Stomach (tissue), 4 donors: ENCODE measurements at regions not wholly inside any gene's neighbourhood (a gene's known extent, or its start where the extent isn't known, plus 50 kb on each side); places are given as distances from the start of the nearest gene placed in this dataset.

Source experiments
- CTCF ChIP-seq, 7 experiments: fragments of 450-650 bp in 4 of 7; fragments of 200-600 bp in 3 of 7; sonication (generic) in 3 of 7; IDR thresholded peaks; one replicate each; pipeline ENCODE4 v1.5.1; 2016 to 2019; ENCODE audit warnings: antibody characterized with exemption in 7 of 7, control low read depth in 2 of 7, mild to moderate bottlenecking in 1 of 7
- EP300 ChIP-seq: sonication (generic); formaldehyde crosslinking; IDR thresholded peaks from one replicate; pipeline ENCODE4 v1.6.1; 2017; ENCODE audit warnings: antibody characterized with exemption
- POLR2A ChIP-seq, 4 donors: fragments of 450-650 bp; IDR thresholded peaks; one replicate each; pipeline ENCODE4 v1.6.1; 2016; ENCODE audit warnings: antibody characterized with exemption in 4 of 4, control low read depth in 2 of 4, mild to moderate bottlenecking in 1 of 4, moderate library complexity in 1 of 4

GRCh38 chr21:24450119-24450518, 1157.2 kb downstream of the MRPL39 start:
- TF ChIP-seq CTCF (IDR thresholded peaks at IDR 0.05) = no peak
- no peak for TF ChIP-seq EP300
- TF ChIP-seq POLR2A (IDR thresholded peaks at IDR 0.05) = no peak
